HEK293 (cell line): ENCODE measurements at regions not wholly inside any gene's neighbourhood (a gene's known extent, or its start where the extent isn't known, plus 50 kb on each side); places are given as distances from the start of the nearest gene placed in this dataset.

Experiments used
- CTCF ChIA-PET: fragments of 350-600 bp; formaldehyde crosslinking; extraction: SDS; loops from one replicate; lab custom pipeline; 2021; ENCODE audit warnings: antibody characterized with exemption; lab: Yijun Ruan, JAX
- POLR2A ChIA-PET: fragments of 300-600 bp; formaldehyde crosslinking; extraction: SDS; loops from one replicate; lab custom pipeline; 2020; ENCODE audit warnings: antibody characterized with exemption, inconsistent platforms; lab: Yijun Ruan, JAX
- H3K27ac ChIP-seq: fragments of 200-500 bp; sonication (Bioruptor generic); 2 replicates; pipeline ENCODE4 v1.5.1; 2014; ENCODE audit warnings: low read depth, low read length, control low read depth, inconsistent platforms; ENCODE audit errors: extremely low read depth
- H3K36me3 ChIP-seq, 2 experiments: fragments of 200-500 bp in 1 of 2; sonication (Bioruptor generic) in 1 of 2; 1 replicate in 1 of 2; 2 replicates in 1 of 2; pipeline ENCODE4 v1.5.1; 2014 to 2017; ENCODE audit warnings: inconsistent platforms in 2 of 2, low read length in 2 of 2; ENCODE audit not compliant: control insufficient read depth in 2 of 2, insufficient read depth in 1 of 2
- H3K4me1 ChIP-seq: fragments of 200-500 bp; sonication (Bioruptor generic); 2 replicates; pipeline ENCODE4 v1.5.1; 2014; ENCODE audit warnings: mild to moderate bottlenecking, low read length, inconsistent platforms; ENCODE audit not compliant: control insufficient read depth, insufficient read depth
- H3K4me3 ChIP-seq: 2 replicates; pipeline ENCODE4 v1.5.1; 2011; ENCODE audit warnings: low read depth, mild to moderate bottlenecking, control low read depth, low read length, moderate library complexity
- H3K9me3 ChIP-seq: fragments of 200-500 bp; sonication (Bioruptor generic); 2 replicates; pipeline ENCODE4 v1.5.1; 2014; ENCODE audit warnings: low read depth, low read length, inconsistent platforms; ENCODE audit not compliant: control insufficient read depth, insufficient read depth
- FEZF1 ChIP-seq: fragments of 450-650 bp; formaldehyde crosslinking; IDR thresholded peaks from 2 replicates; pipeline ENCODE4 v1.5.1; 2016; ENCODE audit warnings: missing biosample characterization, missing genetic modification characterization
- MYNN ChIP-seq: fragments of 450-650 bp; formaldehyde crosslinking; IDR thresholded peaks from 2 replicates; pipeline ENCODE4 v1.5.1; 2016; ENCODE audit warnings: missing biosample characterization, missing genetic modification characterization, borderline replicate concordance
- PRDM4 ChIP-seq: fragments of 450-650 bp; formaldehyde crosslinking; IDR thresholded peaks from 2 replicates; pipeline ENCODE4 v1.5.1; 2017; ENCODE audit warnings: missing biosample characterization, missing genetic modification characterization
- ZBTB21 ChIP-seq: fragments of 450-650 bp; formaldehyde crosslinking; IDR thresholded peaks from 2 replicates; pipeline ENCODE4 v1.5.1; 2017; ENCODE audit warnings: missing biosample characterization, missing genetic modification characterization
- ZNF169 ChIP-seq: fragments of 450-650 bp; formaldehyde crosslinking; IDR thresholded peaks from 2 replicates; pipeline ENCODE4 v1.5.1; 2016; ENCODE audit warnings: missing biosample characterization, missing genetic modification characterization
- ZNF23 ChIP-seq: fragments of 450-650 bp; formaldehyde crosslinking; IDR thresholded peaks from 2 replicates; pipeline ENCODE4 v1.5.1; 2016; ENCODE audit warnings: missing biosample characterization, missing genetic modification characterization, borderline replicate concordance
- ZNF280D ChIP-seq: fragments of 450-650 bp; formaldehyde crosslinking; IDR thresholded peaks from 2 replicates; pipeline ENCODE4 v1.5.1; 2016; ENCODE audit warnings: missing biosample characterization, missing genetic modification characterization
- ZNF350 ChIP-seq: fragments of 450-650 bp; formaldehyde crosslinking; IDR thresholded peaks from 2 replicates; pipeline ENCODE4 v1.5.0; 2017; ENCODE audit warnings: missing biosample characterization, mild to moderate bottlenecking, missing genetic modification characterization
- ZNF366 ChIP-seq: fragments of 450-650 bp; formaldehyde crosslinking; conservative IDR thresholded peaks from 2 replicates; pipeline ENCODE4 v1.5.1; 2016; ENCODE audit warnings: missing biosample characterization, missing genetic modification characterization
- ZNF514 ChIP-seq: fragments of 450-650 bp; formaldehyde crosslinking; IDR thresholded peaks from 2 replicates; pipeline ENCODE4 v1.5.1; 2016; ENCODE audit warnings: missing biosample characterization, missing genetic modification characterization
- ZNF558 ChIP-seq: fragments of 450-650 bp; formaldehyde crosslinking; IDR thresholded peaks from 2 replicates; pipeline ENCODE4 v1.5.1; 2016; ENCODE audit warnings: missing biosample characterization, missing genetic modification characterization
- ZNF623 ChIP-seq: fragments of 450-650 bp; formaldehyde crosslinking; IDR thresholded peaks from 2 replicates; pipeline ENCODE4 v1.5.1; 2016; ENCODE audit warnings: missing biosample characterization, missing genetic modification characterization
- ZNF658 ChIP-seq: fragments of 450-650 bp; formaldehyde crosslinking; IDR thresholded peaks from 2 replicates; pipeline ENCODE4; 2016; ENCODE audit warnings: missing biosample characterization, missing genetic modification characterization
- ZNF843 ChIP-seq: fragments of 450-650 bp; formaldehyde crosslinking; IDR thresholded peaks from 2 replicates; pipeline ENCODE4 v1.5.1; 2016; ENCODE audit warnings: missing biosample characterization, missing genetic modification characterization
- TF ChIP-seq, protein P1 (sequence below): fragments of 450-650 bp; formaldehyde crosslinking; conservative IDR thresholded peaks from 2 replicates; pipeline ENCODE4 v1.5.1; 2016; ENCODE audit warnings: low read depth, missing biosample characterization, missing genetic modification characterization
- TF ChIP-seq, protein P2 (sequence below): fragments of 450-650 bp; formaldehyde crosslinking; IDR thresholded peaks from 2 replicates; pipeline ENCODE4 v1.5.1; 2016; ENCODE audit warnings: missing biosample characterization, missing genetic modification characterization

GRCh38 chr19:30959011-30959410, 390.2 kb downstream of the TSHZ3 start:
- no peak overlapping the region for H3K27ac ChIP-seq
- H3K4me3 ChIP-seq, result no peak overlapping the region
- H3K4me1 ChIP-seq, result no peaks in the 10 kb centered on the region
- no peaks in the 10 kb centered on the region for H3K36me3 ChIP-seq
- TF ChIP-seq ZNF280D (tag by site-specific recombination) (no peak), ZNF350 (no peak)
- H3K9me3 ChIP-seq, result no peaks in the 10 kb centered on the region; the same call in 1 of the 2 replicates
- POLR2A ChIA-PET, result no interaction called here
- CTCF ChIA-PET, result interaction anchor here (0.6 to 1.1 kb wide), 4 partner anchors 11 to 1259 kb away, joined by 3 to 5 read pairs (median 4); no protein-coding TSS in a partner anchor

GRCh38 chr19:30955112-30956104, 393.8 kb downstream of the TSHZ3 start:
- TF ChIP-seq ZNF23 (tag by site-specific recombination), result no peak
- no peak for TF ChIP-seq ZNF843
- TF ChIP-seq ZNF514, result no peak
- TF ChIP-seq ZNF623 (tag by site-specific recombination), result no peak
- TF ChIP-seq, protein P1, sequence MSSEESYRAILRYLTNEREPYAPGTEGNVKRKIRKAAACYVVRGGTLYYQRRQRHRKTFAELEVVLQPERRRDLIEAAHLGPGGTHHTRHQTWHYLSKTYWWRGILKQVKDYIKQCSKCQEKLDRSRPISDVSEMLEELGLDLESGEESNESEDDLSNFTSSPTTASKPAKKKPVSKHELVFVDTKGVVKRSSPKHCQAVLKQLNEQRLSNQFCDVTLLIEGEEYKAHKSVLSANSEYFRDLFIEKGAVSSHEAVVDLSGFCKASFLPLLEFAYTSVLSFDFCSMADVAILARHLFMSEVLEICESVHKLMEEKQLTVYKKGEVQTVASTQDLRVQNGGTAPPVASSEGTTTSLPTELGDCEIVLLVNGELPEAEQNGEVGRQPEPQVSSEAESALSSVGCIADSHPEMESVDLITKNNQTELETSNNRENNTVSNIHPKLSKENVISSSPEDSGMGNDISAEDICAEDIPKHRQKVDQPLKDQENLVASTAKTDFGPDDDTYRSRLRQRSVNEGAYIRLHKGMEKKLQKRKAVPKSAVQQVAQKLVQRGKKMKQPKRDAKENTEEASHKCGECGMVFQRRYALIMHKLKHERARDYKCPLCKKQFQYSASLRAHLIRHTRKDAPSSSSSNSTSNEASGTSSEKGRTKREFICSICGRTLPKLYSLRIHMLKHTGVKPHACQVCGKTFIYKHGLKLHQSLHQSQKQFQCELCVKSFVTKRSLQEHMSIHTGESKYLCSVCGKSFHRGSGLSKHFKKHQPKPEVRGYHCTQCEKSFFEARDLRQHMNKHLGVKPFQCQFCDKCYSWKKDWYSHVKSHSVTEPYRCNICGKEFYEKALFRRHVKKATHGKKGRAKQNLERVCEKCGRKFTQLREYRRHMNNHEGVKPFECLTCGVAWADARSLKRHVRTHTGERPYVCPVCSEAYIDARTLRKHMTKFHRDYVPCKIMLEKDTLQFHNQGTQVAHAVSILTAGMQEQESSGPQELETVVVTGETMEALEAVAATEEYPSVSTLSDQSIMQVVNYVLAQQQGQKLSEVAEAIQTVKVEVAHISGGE (tag by site-specific recombination), result no peak
- no peak for TF ChIP-seq ZBTB21 (tag by site-specific recombination)
- TF ChIP-seq ZNF558 (tag by site-specific recombination), result no peak
- TF ChIP-seq MYNN (tag by site-specific recombination), result no peak
- TF ChIP-seq ZNF658, result no peak
- TF ChIP-seq ZNF169 (tag by site-specific recombination), result no peak
- TF ChIP-seq FEZF1 (tag by site-specific recombination), result no peak
- TF ChIP-seq PRDM4 (tag by site-specific recombination), result no peak
- no peak for TF ChIP-seq ZNF366 (tag by site-specific recombination)
- TF ChIP-seq, protein P2, sequence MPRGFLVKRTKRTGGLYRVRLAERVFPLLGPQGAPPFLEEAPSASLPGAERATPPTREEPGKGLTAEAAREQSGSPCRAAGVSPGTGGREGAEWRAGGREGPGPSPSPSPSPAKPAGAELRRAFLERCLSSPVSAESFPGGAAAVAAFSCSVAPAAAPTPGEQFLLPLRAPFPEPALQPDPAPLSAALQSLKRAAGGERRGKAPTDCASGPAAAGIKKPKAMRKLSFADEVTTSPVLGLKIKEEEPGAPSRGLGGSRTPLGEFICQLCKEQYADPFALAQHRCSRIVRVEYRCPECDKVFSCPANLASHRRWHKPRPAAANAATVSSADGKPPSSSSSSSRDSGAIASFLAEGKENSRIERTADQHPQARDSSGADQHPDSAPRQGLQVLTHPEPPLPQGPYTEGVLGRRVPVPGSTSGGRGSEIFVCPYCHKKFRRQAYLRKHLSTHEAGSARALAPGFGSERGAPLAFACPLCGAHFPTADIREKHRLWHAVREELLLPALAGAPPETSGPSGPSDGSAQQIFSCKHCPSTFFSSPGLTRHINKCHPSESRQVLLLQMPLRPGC (tag by site-specific recombination), result no peak
- no peaks in the 10 kb centered on the region; the same call in none of the 2 replicates for H3K9me3 ChIP-seq
- POLR2A ChIA-PET, result no interaction called here
- no peak overlapping the region for H3K4me3 ChIP-seq
- CTCF ChIA-PET, result interaction anchor here (0.7 to 0.8 kb wide), 3 partner anchors 25 to 195 kb away, joined by 3 to 5 read pairs (median 3); no protein-coding TSS in a partner anchor
- H3K36me3 ChIP-seq, result no peaks in the 10 kb centered on the region
- no peaks in the 10 kb centered on the region for H3K4me1 ChIP-seq
- no peak overlapping the region for H3K27ac ChIP-seq
